ENCODE measurements at regions not wholly inside any gene's neighbourhood (a gene's known extent, or its start where the extent isn't known, plus 50 kb on each side); places are given as distances from the start of the nearest gene placed in this dataset.

DNA sequence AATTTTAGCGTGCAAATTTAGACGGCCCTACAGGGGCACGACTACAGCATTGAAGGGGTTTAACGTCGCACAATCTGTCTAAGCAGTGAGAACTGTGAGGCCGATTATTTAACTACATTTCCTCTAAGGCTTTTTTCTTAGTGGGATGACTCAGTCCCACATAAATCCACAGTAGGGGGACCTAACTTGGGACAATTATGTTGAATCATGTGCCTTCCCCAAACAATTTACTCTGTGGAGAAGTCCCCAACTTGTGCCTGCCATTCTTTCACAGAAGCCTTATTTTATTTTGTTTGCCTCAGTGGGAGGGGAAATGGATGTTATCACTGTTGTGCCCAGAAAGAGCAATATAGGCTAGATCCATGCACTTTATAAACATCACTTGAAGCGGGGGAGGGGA is 80.3 kb upstream of the CDCA7L start:
- H3K27ac ChIP-seq, result no peak overlapping the region
- WGBS, 2 donors, result 79 to 80% methylated on average over 7 of the region's 7 CpGs
- TF ChIP-seq POLR2A (IDR thresholded peaks at IDR 0.05), result no peak
- TF ChIP-seq, protein P1, sequence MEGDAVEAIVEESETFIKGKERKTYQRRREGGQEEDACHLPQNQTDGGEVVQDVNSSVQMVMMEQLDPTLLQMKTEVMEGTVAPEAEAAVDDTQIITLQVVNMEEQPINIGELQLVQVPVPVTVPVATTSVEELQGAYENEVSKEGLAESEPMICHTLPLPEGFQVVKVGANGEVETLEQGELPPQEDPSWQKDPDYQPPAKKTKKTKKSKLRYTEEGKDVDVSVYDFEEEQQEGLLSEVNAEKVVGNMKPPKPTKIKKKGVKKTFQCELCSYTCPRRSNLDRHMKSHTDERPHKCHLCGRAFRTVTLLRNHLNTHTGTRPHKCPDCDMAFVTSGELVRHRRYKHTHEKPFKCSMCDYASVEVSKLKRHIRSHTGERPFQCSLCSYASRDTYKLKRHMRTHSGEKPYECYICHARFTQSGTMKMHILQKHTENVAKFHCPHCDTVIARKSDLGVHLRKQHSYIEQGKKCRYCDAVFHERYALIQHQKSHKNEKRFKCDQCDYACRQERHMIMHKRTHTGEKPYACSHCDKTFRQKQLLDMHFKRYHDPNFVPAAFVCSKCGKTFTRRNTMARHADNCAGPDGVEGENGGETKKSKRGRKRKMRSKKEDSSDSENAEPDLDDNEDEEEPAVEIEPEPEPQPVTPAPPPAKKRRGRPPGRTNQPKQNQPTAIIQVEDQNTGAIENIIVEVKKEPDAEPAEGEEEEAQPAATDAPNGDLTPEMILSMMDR (IDR thresholded peaks at IDR 0.05), result no peak
- H3K9me3 ChIP-seq, result no peaks in the 10 kb centered on the region
- DNase-seq, result no peak
- H3K4me1 ChIP-seq, result peaks cover 2% of the 10 kb centered on the region
- no peak overlapping the region for H3K4me3 ChIP-seq
- no peaks in the 10 kb centered on the region for H3K27me3 ChIP-seq
- intact Hi-C loops (cut with DNase I; ENCODE audit: low total_unique reads), result no loop called here
- no peaks in the 10 kb centered on the region for H3K36me3 ChIP-seq (ENCODE audit: low read depth, missing control alignments)

DNA sequence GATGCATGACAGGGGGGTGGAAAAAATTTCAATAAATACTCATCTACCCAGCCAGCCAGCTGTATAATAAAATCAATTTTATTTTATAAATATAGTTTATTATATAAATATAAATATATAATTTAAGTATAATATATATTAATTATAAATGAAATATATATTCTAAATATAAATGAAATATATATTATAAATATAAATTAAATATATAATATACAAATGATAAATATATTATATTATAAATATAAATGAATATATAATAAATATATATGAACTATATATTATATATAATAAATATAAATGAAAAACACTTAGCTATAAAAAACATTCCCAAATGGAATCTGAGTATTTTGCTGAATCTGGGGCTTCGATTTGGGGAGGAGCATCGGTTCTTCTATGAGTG is 79.4 kb upstream of the CDCA7L start:
- 91 to 97% methylated on average over 2 of the region's 2 CpGs for WGBS, 2 donors
- no peak for TF ChIP-seq POLR2A (IDR thresholded peaks at IDR 0.05)
- TF ChIP-seq, protein P1 (IDR thresholded peaks at IDR 0.05), result no peak
- Histone ChIP-seq H3K9me3 (no peaks in the 10 kb centered on the region), H3K36me3 (ENCODE audit: low read depth, missing control alignments) (no peaks in the 10 kb centered on the region), H3K4me1 (peaks cover 2% of the 10 kb centered on the region), H3K4me3 (no peak overlapping the region), H3K27ac (no peak overlapping the region), H3K27me3 (no peaks in the 10 kb centered on the region)
- no peak for DNase-seq
- intact Hi-C loops (cut with DNase I; ENCODE audit: low total_unique reads), result no loop called here

- Histone ChIP-seq H3K36me3 (ENCODE audit: low read depth, missing control alignments) (no peaks in the 10 kb centered on the region), H3K4me3 (no peak overlapping the region), H3K9me3 (no peaks in the 10 kb centered on the region), H3K27me3 (no peaks in the 10 kb centered on the region), H3K27ac (no peak overlapping the region), H3K4me1 (no peaks in the 10 kb centered on the region)
- intact Hi-C loops (cut with DNase I; ENCODE audit: low total_unique reads), result no loop called here
- 92% methylated on average over 3 of the region's 3 CpGs for WGBS, 2 donors
- TF ChIP-seq, protein P1 (IDR thresholded peaks at IDR 0.05), result no peak
- TF ChIP-seq POLR2A (IDR thresholded peaks at IDR 0.05), result no peak
- DNase-seq, result no peak
These were observed 74.2 kb upstream of the CDCA7L start for GRCh38 chr7:22019931-22020330.

- no peaks in the 10 kb centered on the region for H3K9me3 ChIP-seq
- WGBS, 2 donors, result 75 to 90% methylated on average over 5 of the region's 5 CpGs
- no peaks in the 10 kb centered on the region for H3K4me1 ChIP-seq
- no peaks in the 10 kb centered on the region for H3K27me3 ChIP-seq
- intact Hi-C loops (cut with DNase I; ENCODE audit: low total_unique reads), result no loop called here
- no peak overlapping the region for H3K27ac ChIP-seq
- H3K36me3 ChIP-seq (ENCODE audit: low read depth, missing control alignments), result no peaks in the 10 kb centered on the region
- DNase-seq, result no peak
- H3K4me3 ChIP-seq, result no peak overlapping the region
- TF ChIP-seq POLR2A (IDR thresholded peaks at IDR 0.05), result no peak
- TF ChIP-seq, protein P1 (IDR thresholded peaks at IDR 0.05), result no peak
These were observed 70.8 kb upstream of the CDCA7L start for GRCh38 chr7:22016507-22016906.

DNA sequence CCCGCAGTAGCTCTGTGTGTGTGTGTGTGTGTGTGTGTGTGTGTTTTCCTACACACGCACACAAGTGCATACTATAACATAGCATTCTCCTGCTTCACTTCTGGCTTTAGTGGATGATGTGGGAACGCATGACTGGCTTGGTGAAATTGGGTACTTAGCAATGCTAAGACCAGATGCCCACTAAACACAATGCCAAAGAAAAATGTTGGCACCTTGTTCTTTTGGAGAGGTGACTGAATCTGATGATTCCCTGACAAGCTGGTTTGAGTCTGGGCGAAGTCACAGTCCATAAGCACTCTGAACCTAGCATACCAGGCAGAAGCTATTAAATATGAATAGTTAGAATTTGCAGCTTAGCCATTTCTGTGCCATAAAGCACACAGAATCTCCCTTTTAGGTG is 68.0 kb upstream of the CDCA7L start:
- Histone ChIP-seq H3K4me3 (no peak overlapping the region), H3K36me3 (ENCODE audit: low read depth, missing control alignments) (no peaks in the 10 kb centered on the region), H3K4me1 (no peaks in the 10 kb centered on the region), H3K9me3 (no peaks in the 10 kb centered on the region), H3K27me3 (no peaks in the 10 kb centered on the region), H3K27ac (no peak overlapping the region)
- no peak for TF ChIP-seq POLR2A (IDR thresholded peaks at IDR 0.05)
- TF ChIP-seq, protein P1 (IDR thresholded peaks at IDR 0.05), result no peak
- WGBS, 2 donors, result 84 to 87% methylated on average over 4 of the region's 4 CpGs
- intact Hi-C loops (cut with DNase I; ENCODE audit: low total_unique reads), result no loop called here
- no peak for DNase-seq

Measured in testis (tissue), 2 donors.